ENCODE measurements at regions not wholly inside any gene's neighbourhood (a gene's known extent, or its start where the extent isn't known, plus 50 kb on each side); places are given as distances from the start of the nearest gene placed in this dataset.

- Histone ChIP-seq H3K9me3 (replicated peaks in 1 of 2; ENCODE audit: control insufficient read depth in 1 of 2, insufficient read depth in 1 of 2, low read length in 2 of 2) (no peaks in the 10 kb centered on the region), H3K27ac (ENCODE audit: low read depth in 1 of 2, low read length in 2 of 2) (no peak overlapping the region), H3K4me3 (replicated peaks in 1 of 3; ENCODE audit: low read depth in 2 of 3, low read length in 3 of 3) (no peak overlapping the region), H3K4me1 (ENCODE audit: control insufficient read depth in 1 of 2, insufficient read depth in 2 of 2, low read length in 2 of 2) (no peaks in the 10 kb centered on the region), H3K79me2 (ENCODE audit: insufficient read depth, low read length) (no peaks in the 10 kb centered on the region), H2AFZ (ENCODE audit: insufficient read depth, low read depth, low read length, poor library complexity, severe bottlenecking) (no peak overlapping the region), H4K20me1 (ENCODE audit: insufficient read depth, low read length) (no peaks in the 10 kb centered on the region), H3K27me3 (ENCODE audit: control insufficient read depth in 2 of 2, insufficient read depth in 2 of 2, low read length in 2 of 2) (no peaks in the 10 kb centered on the region), H3K4me2 (replicated peaks; ENCODE audit: extremely low read depth, low read length, poor library complexity, severe bottlenecking) (no peak overlapping the region), H3K36me3 (replicated peaks in 1 of 2; ENCODE audit: control insufficient read depth in 1 of 2, insufficient read depth in 2 of 2, low read length in 2 of 2) (no peaks in the 10 kb centered on the region), H3K9ac (ENCODE audit: insufficient read depth, low read length, poor library complexity, severe bottlenecking) (no peak overlapping the region)
- TF ChIP-seq, protein P1, sequence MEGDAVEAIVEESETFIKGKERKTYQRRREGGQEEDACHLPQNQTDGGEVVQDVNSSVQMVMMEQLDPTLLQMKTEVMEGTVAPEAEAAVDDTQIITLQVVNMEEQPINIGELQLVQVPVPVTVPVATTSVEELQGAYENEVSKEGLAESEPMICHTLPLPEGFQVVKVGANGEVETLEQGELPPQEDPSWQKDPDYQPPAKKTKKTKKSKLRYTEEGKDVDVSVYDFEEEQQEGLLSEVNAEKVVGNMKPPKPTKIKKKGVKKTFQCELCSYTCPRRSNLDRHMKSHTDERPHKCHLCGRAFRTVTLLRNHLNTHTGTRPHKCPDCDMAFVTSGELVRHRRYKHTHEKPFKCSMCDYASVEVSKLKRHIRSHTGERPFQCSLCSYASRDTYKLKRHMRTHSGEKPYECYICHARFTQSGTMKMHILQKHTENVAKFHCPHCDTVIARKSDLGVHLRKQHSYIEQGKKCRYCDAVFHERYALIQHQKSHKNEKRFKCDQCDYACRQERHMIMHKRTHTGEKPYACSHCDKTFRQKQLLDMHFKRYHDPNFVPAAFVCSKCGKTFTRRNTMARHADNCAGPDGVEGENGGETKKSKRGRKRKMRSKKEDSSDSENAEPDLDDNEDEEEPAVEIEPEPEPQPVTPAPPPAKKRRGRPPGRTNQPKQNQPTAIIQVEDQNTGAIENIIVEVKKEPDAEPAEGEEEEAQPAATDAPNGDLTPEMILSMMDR (IDR thresholded peaks at IDR 0.05), result no peak
- no peak for DNase-seq
- Mint-ChIP-seq H3K27ac (no peak overlapping the region), H3K4me1 (peaks cover 4% of the 10 kb centered on the region), H3K36me3 (no peaks in the 10 kb centered on the region), H3K9me3 (no peaks in the 10 kb centered on the region), H3K27me3 (ENCODE audit: low read depth in 3 of 3) (peaks cover 0 to 6% (median 0%) of the 10 kb centered on the region in 3 donors), H3K4me3 (no peak overlapping the region)
- intact Hi-C loops (cut with micrococcal nuclease), result no loop called here
- WGBS (ENCODE audit: insufficient coverage), result 100% methylated on average over 1 of the region's 8 CpGs
These were observed 148.3 kb upstream of the STXBP5 start for GRCh38 chr6:147055821-147056392.

- Histone ChIP-seq H3K36me3 (replicated peaks in 1 of 2; ENCODE audit: control insufficient read depth in 1 of 2, insufficient read depth in 2 of 2, low read length in 2 of 2) (no peaks in the 10 kb centered on the region), H3K4me3 (replicated peaks in 1 of 3; ENCODE audit: low read depth in 2 of 3, low read length in 3 of 3) (no peak overlapping the region), H3K27me3 (ENCODE audit: control insufficient read depth in 2 of 2, insufficient read depth in 2 of 2, low read length in 2 of 2) (no peaks in the 10 kb centered on the region), H3K9ac (ENCODE audit: insufficient read depth, low read length, poor library complexity, severe bottlenecking) (no peak overlapping the region), H3K27ac (ENCODE audit: low read depth in 1 of 2, low read length in 2 of 2) (no peak overlapping the region), H2AFZ (ENCODE audit: insufficient read depth, low read depth, low read length, poor library complexity, severe bottlenecking) (no peak overlapping the region), H3K9me3 (replicated peaks in 1 of 2; ENCODE audit: control insufficient read depth in 1 of 2, insufficient read depth in 1 of 2, low read length in 2 of 2) (no peaks in the 10 kb centered on the region), H3K4me1 (ENCODE audit: control insufficient read depth in 1 of 2, insufficient read depth in 2 of 2, low read length in 2 of 2) (no peaks in the 10 kb centered on the region), H3K79me2 (ENCODE audit: insufficient read depth, low read length) (no peaks in the 10 kb centered on the region), H3K4me2 (replicated peaks; ENCODE audit: extremely low read depth, low read length, poor library complexity, severe bottlenecking) (no peak overlapping the region), H4K20me1 (ENCODE audit: insufficient read depth, low read length) (no peaks in the 10 kb centered on the region)
- DNase-seq, result peak in 2 of 3 donors; percentile 4 to 8
- Mint-ChIP-seq H3K9me3 (no peaks in the 10 kb centered on the region), H3K4me1 (peaks cover 4% of the 10 kb centered on the region), H3K4me3 (no peak overlapping the region), H3K27me3 (ENCODE audit: low read depth in 3 of 3) (peaks cover 0 to 1% (median 0%) of the 10 kb centered on the region in 3 donors), H3K27ac (no peak overlapping the region), H3K36me3 (no peaks in the 10 kb centered on the region)
- intact Hi-C loops (cut with micrococcal nuclease), result no loop called here
- TF ChIP-seq, protein P1 (IDR thresholded peaks at IDR 0.05), result no peak
- WGBS (ENCODE audit: insufficient coverage), result no CpG with 5 or more reads among the region's 1 CpG
These were observed 147.0 kb upstream of the STXBP5 start for GRCh38 chr6:147057188-147057587.
